ENCODE measurements at regions not wholly inside any gene's neighbourhood (a gene's known extent, or its start where the extent isn't known, plus 50 kb on each side); places are given as distances from the start of the nearest gene placed in this dataset.

GRCh38 chr2:34601561-34601960 lies 1002.5 kb upstream of the FAM98A start:
- POLR2A ChIA-PET (ENCODE audit: partially characterized antibody) = no interaction called here
- Mint-ChIP-seq H3K4me3 (no peak overlapping the region), H3K36me3 (no peaks in the 10 kb centered on the region), H3K27ac (no peak overlapping the region), H3K4me1 (no peaks in the 10 kb centered on the region), H3K27me3 (no peaks in the 10 kb centered on the region), H3K9me3 (peaks cover 0 to 7% (median 3%) of the 10 kb centered on the region in 8 donors)
- CTCF ChIA-PET (ENCODE audit: partially characterized antibody) = no interaction called here
- no peaks in the 10 kb centered on the region for H3K4me1 ChIP-seq (ENCODE audit: insufficient read depth, low read length)
- intact Hi-C loops (cut with micrococcal nuclease) = no loop called here
- no peaks in the 10 kb centered on the region for H3K9me3 ChIP-seq (ENCODE audit: control insufficient read depth in 1 of 2, low read length in 2 of 2)
- H3K36me3 ChIP-seq (ENCODE audit: insufficient read depth, low read length) = no peaks in the 10 kb centered on the region
- H3K27me3 ChIP-seq (ENCODE audit: insufficient read depth, low read length) = no peaks in the 10 kb centered on the region
- H3K4me3 ChIP-seq (ENCODE audit: low read length in 2 of 2) = no peak overlapping the region
- DNase-seq = no peak
- H3K27ac ChIP-seq (ENCODE audit: low read depth, low read length) = no peak overlapping the region

GRCh38 chr2:34578641-34579040 lies 979.5 kb upstream of the FAM98A start:
- POLR2A ChIA-PET (ENCODE audit: partially characterized antibody) = no interaction called here
- Histone ChIP-seq H3K27ac (ENCODE audit: low read depth, low read length) (no peak overlapping the region), H3K9me3 (ENCODE audit: control insufficient read depth in 1 of 2, low read length in 2 of 2) (no peaks in the 10 kb centered on the region), H3K4me1 (ENCODE audit: insufficient read depth, low read length) (no peaks in the 10 kb centered on the region), H3K27me3 (ENCODE audit: insufficient read depth, low read length) (no peaks in the 10 kb centered on the region), H3K4me3 (ENCODE audit: low read length in 2 of 2) (no peak overlapping the region), H3K36me3 (ENCODE audit: insufficient read depth, low read length) (no peaks in the 10 kb centered on the region)
- no peak overlapping the region for H3K27ac Mint-ChIP-seq
- CTCF ChIA-PET (ENCODE audit: partially characterized antibody) = no interaction called here
- no peak for DNase-seq
- no peaks in the 10 kb centered on the region for H3K36me3 Mint-ChIP-seq
- intact Hi-C loops (cut with micrococcal nuclease) = no loop called here
- no peaks in the 10 kb centered on the region for H3K4me1 Mint-ChIP-seq
- no peak overlapping the region for H3K4me3 Mint-ChIP-seq
- H3K9me3 Mint-ChIP-seq = peaks cover 0 to 9% (median 3%) of the 10 kb centered on the region in 8 donors
- H3K27me3 Mint-ChIP-seq = no peaks in the 10 kb centered on the region

DNA sequence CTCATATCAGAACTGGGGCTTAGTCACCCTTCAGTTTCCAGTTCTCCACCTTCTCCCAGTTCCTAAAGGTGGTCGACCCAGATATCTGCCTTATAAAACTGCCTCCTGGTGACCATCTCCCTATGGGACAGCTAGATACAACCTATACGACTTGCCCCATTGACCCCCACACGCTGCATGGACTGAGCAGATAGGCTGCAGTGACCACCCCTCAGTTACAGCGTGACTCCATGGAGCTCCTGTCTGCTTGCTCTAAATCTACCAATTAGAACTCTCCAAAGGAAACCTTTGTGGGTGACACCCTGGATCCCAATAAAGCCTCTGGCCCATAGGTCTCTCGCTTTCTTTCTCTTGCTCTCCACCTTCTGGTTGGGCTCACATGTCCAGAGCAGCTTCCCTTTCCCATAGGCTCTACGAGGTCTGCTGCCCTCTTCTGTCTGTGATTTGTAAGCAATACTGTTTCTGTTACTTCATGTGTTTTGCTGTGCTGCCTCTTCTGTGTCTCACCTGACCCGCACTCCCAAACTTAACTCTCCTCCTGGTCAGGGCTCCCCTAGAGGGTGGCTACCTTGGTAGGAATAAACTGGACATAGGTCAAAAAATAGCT lies 971.3 kb upstream of the FAM98A start:
- no peaks in the 10 kb centered on the region for H3K4me1 ChIP-seq (ENCODE audit: insufficient read depth, low read length)
- H3K27me3 ChIP-seq (ENCODE audit: insufficient read depth, low read length) = no peaks in the 10 kb centered on the region
- Mint-ChIP-seq H3K27me3 (no peaks in the 10 kb centered on the region), H3K9me3 (peaks cover 0 to 7% (median 0%) of the 10 kb centered on the region in 8 donors), H3K4me3 (no peak overlapping the region), H3K27ac (no peak overlapping the region), H3K4me1 (no peaks in the 10 kb centered on the region), H3K36me3 (no peaks in the 10 kb centered on the region)
- no peak overlapping the region for H3K4me3 ChIP-seq (ENCODE audit: low read length in 2 of 2)
- H3K9me3 ChIP-seq (ENCODE audit: control insufficient read depth in 1 of 2, low read length in 2 of 2) = peaks cover 0 to 4% of the 10 kb centered on the region in 2 donors
- H3K36me3 ChIP-seq (ENCODE audit: insufficient read depth, low read length) = no peaks in the 10 kb centered on the region
- H3K27ac ChIP-seq (ENCODE audit: low read depth, low read length) = no peak overlapping the region
- ChIA-PET POLR2A (ENCODE audit: partially characterized antibody) (no interaction called here), CTCF (ENCODE audit: partially characterized antibody) (no interaction called here)
- DNase-seq = peak in 1 of 5 donors; percentile 27
- intact Hi-C loops (cut with micrococcal nuclease) = no loop called here

GRCh38 chr2:34567128-34567527 lies 968.0 kb upstream of the FAM98A start:
- no peak overlapping the region for H3K27ac ChIP-seq (ENCODE audit: low read depth, low read length)
- Mint-ChIP-seq H3K9me3 (peaks cover 0 to 12% (median 2%) of the 10 kb centered on the region in 8 donors), H3K27me3 (no peaks in the 10 kb centered on the region), H3K4me3 (no peak overlapping the region), H3K36me3 (no peaks in the 10 kb centered on the region), H3K4me1 (no peaks in the 10 kb centered on the region), H3K27ac (no peak overlapping the region)
- H3K4me1 ChIP-seq (ENCODE audit: insufficient read depth, low read length) = no peaks in the 10 kb centered on the region
- ChIA-PET CTCF (ENCODE audit: partially characterized antibody) (no interaction called here), POLR2A (ENCODE audit: partially characterized antibody) (no interaction called here)
- peaks cover 0 to 4% of the 10 kb centered on the region in 2 donors for H3K9me3 ChIP-seq (ENCODE audit: control insufficient read depth in 1 of 2, low read length in 2 of 2)
- no peak for DNase-seq
- H3K4me3 ChIP-seq (ENCODE audit: low read length in 2 of 2) = no peak overlapping the region
- H3K36me3 ChIP-seq (ENCODE audit: insufficient read depth, low read length) = no peaks in the 10 kb centered on the region
- H3K27me3 ChIP-seq (ENCODE audit: insufficient read depth, low read length) = no peaks in the 10 kb centered on the region
- intact Hi-C loops (cut with micrococcal nuclease) = no loop called here

DNA sequence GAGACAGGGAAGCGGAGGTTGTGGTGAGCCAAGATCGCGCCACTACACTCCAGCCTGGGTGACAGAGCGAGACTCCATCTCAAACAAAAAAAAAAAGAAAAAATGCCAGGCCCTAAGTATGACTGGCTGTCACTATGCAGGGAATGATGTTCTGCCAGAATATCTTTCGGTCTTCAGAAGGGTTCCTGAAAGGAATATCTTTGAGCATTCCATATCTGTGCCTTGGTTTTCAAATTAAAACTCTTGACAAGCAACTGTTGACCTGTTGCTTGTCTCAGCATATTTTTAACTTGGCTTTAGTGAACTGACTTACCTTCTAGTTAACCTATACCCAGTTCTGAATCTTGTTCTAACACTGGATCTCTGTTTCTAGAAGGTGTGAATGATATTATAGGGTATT lies 953.2 kb upstream of the FAM98A start:
- Histone ChIP-seq H3K27ac (ENCODE audit: low read depth, low read length) (no peak overlapping the region), H3K4me1 (ENCODE audit: insufficient read depth, low read length) (no peaks in the 10 kb centered on the region), H3K4me3 (ENCODE audit: low read length in 2 of 2) (no peak overlapping the region), H3K27me3 (ENCODE audit: insufficient read depth, low read length) (no peaks in the 10 kb centered on the region), H3K36me3 (ENCODE audit: insufficient read depth, low read length) (no peaks in the 10 kb centered on the region), H3K9me3 (ENCODE audit: control insufficient read depth in 1 of 2, low read length in 2 of 2) (no peaks in the 10 kb centered on the region)
- H3K4me1 Mint-ChIP-seq = no peaks in the 10 kb centered on the region
- H3K4me3 Mint-ChIP-seq = no peak overlapping the region
- no peaks in the 10 kb centered on the region for H3K27me3 Mint-ChIP-seq
- POLR2A ChIA-PET (ENCODE audit: partially characterized antibody) = no interaction called here
- CTCF ChIA-PET (ENCODE audit: partially characterized antibody) = no interaction called here
- no peaks in the 10 kb centered on the region for H3K36me3 Mint-ChIP-seq
- peaks cover 0 to 12% (median 2%) of the 10 kb centered on the region in 8 donors for H3K9me3 Mint-ChIP-seq
- intact Hi-C loops (cut with micrococcal nuclease) = no loop called here
- no peak overlapping the region for H3K27ac Mint-ChIP-seq
- DNase-seq = no peak

DNA sequence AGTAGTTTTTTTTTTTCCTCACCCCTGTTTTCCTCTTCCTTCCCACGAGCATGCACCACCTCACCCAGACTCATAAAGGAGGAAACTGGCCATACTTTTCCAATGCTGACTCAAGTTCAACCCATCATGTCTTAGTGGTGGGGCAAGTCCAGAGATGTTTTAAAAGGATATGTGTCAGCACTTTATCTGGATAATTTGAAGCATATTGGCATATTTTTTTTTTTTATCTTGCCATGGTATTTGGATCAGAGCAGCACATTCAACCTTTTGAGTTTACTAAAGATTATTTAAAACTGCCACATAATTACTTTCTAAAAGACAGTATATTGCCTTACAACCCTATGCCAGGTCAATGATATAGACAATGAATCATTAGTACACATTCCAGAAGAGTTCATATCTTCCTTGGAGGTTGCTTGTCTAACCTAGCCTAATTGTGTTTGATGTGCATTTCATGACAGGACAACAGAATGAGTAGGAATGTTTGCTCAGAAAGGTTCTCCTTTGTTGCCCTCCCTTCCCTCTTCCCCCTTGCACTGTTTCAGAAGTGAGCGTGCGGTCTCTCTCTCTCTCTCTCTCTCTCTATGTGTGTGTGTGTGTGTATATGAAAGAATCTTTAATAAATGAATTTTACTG lies 950.7 kb upstream of the FAM98A start:
- no peaks in the 10 kb centered on the region for H3K27me3 Mint-ChIP-seq
- Histone ChIP-seq H3K36me3 (ENCODE audit: insufficient read depth, low read length) (no peaks in the 10 kb centered on the region), H3K4me1 (ENCODE audit: insufficient read depth, low read length) (no peaks in the 10 kb centered on the region), H3K27ac (ENCODE audit: low read depth, low read length) (no peak overlapping the region), H3K27me3 (ENCODE audit: insufficient read depth, low read length) (no peaks in the 10 kb centered on the region), H3K9me3 (ENCODE audit: control insufficient read depth in 1 of 2, low read length in 2 of 2) (no peaks in the 10 kb centered on the region), H3K4me3 (ENCODE audit: low read length in 2 of 2) (no peak overlapping the region)
- peaks cover 0 to 17% (median 12%) of the 10 kb centered on the region in 8 donors for H3K9me3 Mint-ChIP-seq
- no peaks in the 10 kb centered on the region for H3K4me1 Mint-ChIP-seq
- ChIA-PET CTCF (ENCODE audit: partially characterized antibody) (no interaction called here), POLR2A (ENCODE audit: partially characterized antibody) (no interaction called here)
- intact Hi-C loops (cut with micrococcal nuclease) = no loop called here
- no peak overlapping the region for H3K4me3 Mint-ChIP-seq
- DNase-seq = no peak
- H3K27ac Mint-ChIP-seq = no peak overlapping the region
- H3K36me3 Mint-ChIP-seq = no peaks in the 10 kb centered on the region

DNA sequence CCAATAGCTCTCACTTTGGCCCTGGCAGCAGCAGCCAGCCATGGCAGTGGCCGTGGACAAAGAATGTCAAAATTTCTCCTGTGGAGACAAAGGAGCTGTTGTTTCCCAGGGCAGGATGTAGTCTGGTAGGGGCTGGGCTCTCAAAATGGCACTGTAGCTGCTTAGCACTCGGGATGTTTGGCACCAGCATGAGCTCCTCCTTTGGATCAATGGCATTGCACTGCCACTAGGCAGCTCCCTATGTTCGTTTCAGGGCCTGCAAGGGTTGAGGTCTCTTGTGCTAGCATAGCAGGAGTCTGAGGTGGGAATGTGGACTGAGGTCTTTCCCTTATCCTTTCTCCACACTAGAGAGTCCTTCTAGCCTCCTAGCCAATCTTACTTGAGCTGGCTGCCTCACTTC lies 948.8 kb upstream of the FAM98A start:
- Histone ChIP-seq H3K4me1 (ENCODE audit: insufficient read depth, low read length) (no peaks in the 10 kb centered on the region), H3K27me3 (ENCODE audit: insufficient read depth, low read length) (no peaks in the 10 kb centered on the region), H3K9me3 (ENCODE audit: control insufficient read depth in 1 of 2, low read length in 2 of 2) (no peaks in the 10 kb centered on the region), H3K27ac (ENCODE audit: low read depth, low read length) (no peak overlapping the region), H3K4me3 (ENCODE audit: low read length in 2 of 2) (no peak overlapping the region), H3K36me3 (ENCODE audit: insufficient read depth, low read length) (no peaks in the 10 kb centered on the region)
- H3K27me3 Mint-ChIP-seq = no peaks in the 10 kb centered on the region
- CTCF ChIA-PET (ENCODE audit: partially characterized antibody) = no interaction called here
- no peak overlapping the region for H3K4me3 Mint-ChIP-seq
- DNase-seq = no peak
- intact Hi-C loops (cut with micrococcal nuclease) = no loop called here
- peaks cover 0 to 23% (median 14%) of the 10 kb centered on the region in 8 donors for H3K9me3 Mint-ChIP-seq
- POLR2A ChIA-PET (ENCODE audit: partially characterized antibody) = no interaction called here
- H3K4me1 Mint-ChIP-seq = no peaks in the 10 kb centered on the region
- H3K36me3 Mint-ChIP-seq = no peaks in the 10 kb centered on the region
- H3K27ac Mint-ChIP-seq = no peak overlapping the region

All from CD4-positive, alpha-beta memory T cell (primary cell).